Heart right ventricle (tissue), 16 donors: ENCODE measurements at regions not wholly inside any gene's neighbourhood (a gene's known extent, or its start where the extent isn't known, plus 50 kb on each side); places are given as distances from the start of the nearest gene placed in this dataset.

Experiments used
- ATAC-seq, 8 donors: fragments of 200-7000 bp; cut with Tn5 transposase; one replicate each; pipeline ENCODE4 v1.9.1; 2020; ENCODE audit warnings: mild to moderate bottlenecking in 8 of 8, moderate library complexity in 8 of 8, moderate number of reproducible peaks in 1 of 8
- DNase-seq, 2 donors: peaks; one replicate each; pipeline ENCODE4 v3.0.0-alpha.2; 2020
- H3K27ac ChIP-seq, 10 donors: fragments of 200-600 bp; sonication (generic) in 2 of 10; one replicate each; pipeline versions ENCODE4 v1.5.0 to v1.8.0; 2020 to 2022; ENCODE audit warnings: mild to moderate bottlenecking in 3 of 10
- H3K27me3 ChIP-seq, 7 donors: fragments of 200-600 bp; one replicate each; pipeline ENCODE4 v1.8.0; 2021 to 2022; ENCODE audit warnings: mild to moderate bottlenecking in 2 of 7
- H3K36me3 ChIP-seq, 9 donors: fragments of 200-600 bp; sonication (generic) in 1 of 9; one replicate each; pipeline versions ENCODE4 v1.5.0 to v1.8.0; 2020 to 2022; ENCODE audit warnings: mild to moderate bottlenecking in 2 of 9
- H3K4me1 ChIP-seq, 9 donors: fragments of 200-600 bp; sonication (generic) in 1 of 9; one replicate each; pipeline versions ENCODE4 v1.5.0 to v1.8.0; 2020 to 2022; ENCODE audit warnings: mild to moderate bottlenecking in 4 of 9
- H3K4me3 ChIP-seq, 10 donors: fragments of 200-600 bp; sonication (generic) in 2 of 10; one replicate each; pipeline versions ENCODE4 v1.5.0 to v1.8.0; 2020 to 2022; ENCODE audit warnings: mild to moderate bottlenecking in 7 of 10, moderate library complexity in 2 of 10
- H3K9me3 ChIP-seq, 11 donors: fragments of 200-600 bp in 10 of 11; sonication (generic) in 2 of 11; one replicate each; pipeline versions ENCODE4 v1.5.0 to v1.8.0; 2013 to 2022; ENCODE audit warnings: mild to moderate bottlenecking in 2 of 11, control low read depth in 1 of 11, moderate library complexity in 1 of 11
- WGBS, 2 donors: extraction: QIAGEN DNeasy Blood & Tissue Kit; methylation state at CpG; one replicate each; pipeline ENCODE4 v1.1.7; 2013; ENCODE audit warnings: inconsistent platforms in 1 of 2; 5-methylcytosine and 5-hydroxymethylcytosine counted together
- intact Hi-C, 10 donors: fragments of 100-400 bp; cut with DNase I; formaldehyde crosslinking; loops; one replicate each; pipeline versions ENCODE4 v1.11.1 to v1.14.2; 2022
- TF ChIP-seq, protein P1 (sequence below), 9 donors: fragments of 200-600 bp; sonication (generic) in 2 of 9; IDR thresholded peaks; one replicate each; pipeline versions ENCODE4 v1.5.0 to v1.8.0; 2021 to 2022; ENCODE audit warnings: antibody characterized with exemption in 9 of 9, mild to moderate bottlenecking in 5 of 9, moderate library complexity in 1 of 9
- donor health status: Arrhythmogenic right ventricular cardiomyopathy.
- donor health status: ischemic (EF 13 %, LVEDD 7.1; RV severe dilation, severe dysfunction).
- donor health status: healthy with polysubstance abuse.
- donor health status: DM: no; HTN: yes; CAD: no.
- donor health status: DM: no; HTN: no; CAD: no.
- donor health status: ischemic (EF 25% LVEDD 6.9; RV normal size, moderate dysfunction).
- donor health status: ischemic (EF 25% LVEDD 5.7; RV mildly dilated, moderate dysfunction).
- donor health status: healthy.
- donor health status: DM: yes; HTN: yes; CAD: no.
- donor health status: Ischemic cardiomyopathy.
- donor health status: ischemic (EF 35%, LVEDD 5.7; RV mildly dilated, moderate dysfunction).
- donor health status: nonischemic (EF 11% LVEDD 7.7; RV severe dilation, severe dysfunction).
- donor health status: DM: yes; HTN: yes; CAD: no.
- donor health status: PGD.
- donor health status: ischemic (EF 29% LVEDD 5.4; RV normal size, mild dysfunction).
- donor health status: nonischemic (EF 23%, LVEDD 6.1; RV moderate dilation, normal function).

- no peak overlapping the region for H3K27ac ChIP-seq
- 84 to 90% methylated on average over 3 of the region's 3 CpGs for WGBS, 2 donors
- no peak overlapping the region for H3K4me3 ChIP-seq
- H3K27me3 ChIP-seq, result peaks cover 0 to 17% (median 0%) of the 10 kb centered on the region in 7 donors
- TF ChIP-seq, protein P1, sequence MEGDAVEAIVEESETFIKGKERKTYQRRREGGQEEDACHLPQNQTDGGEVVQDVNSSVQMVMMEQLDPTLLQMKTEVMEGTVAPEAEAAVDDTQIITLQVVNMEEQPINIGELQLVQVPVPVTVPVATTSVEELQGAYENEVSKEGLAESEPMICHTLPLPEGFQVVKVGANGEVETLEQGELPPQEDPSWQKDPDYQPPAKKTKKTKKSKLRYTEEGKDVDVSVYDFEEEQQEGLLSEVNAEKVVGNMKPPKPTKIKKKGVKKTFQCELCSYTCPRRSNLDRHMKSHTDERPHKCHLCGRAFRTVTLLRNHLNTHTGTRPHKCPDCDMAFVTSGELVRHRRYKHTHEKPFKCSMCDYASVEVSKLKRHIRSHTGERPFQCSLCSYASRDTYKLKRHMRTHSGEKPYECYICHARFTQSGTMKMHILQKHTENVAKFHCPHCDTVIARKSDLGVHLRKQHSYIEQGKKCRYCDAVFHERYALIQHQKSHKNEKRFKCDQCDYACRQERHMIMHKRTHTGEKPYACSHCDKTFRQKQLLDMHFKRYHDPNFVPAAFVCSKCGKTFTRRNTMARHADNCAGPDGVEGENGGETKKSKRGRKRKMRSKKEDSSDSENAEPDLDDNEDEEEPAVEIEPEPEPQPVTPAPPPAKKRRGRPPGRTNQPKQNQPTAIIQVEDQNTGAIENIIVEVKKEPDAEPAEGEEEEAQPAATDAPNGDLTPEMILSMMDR (IDR thresholded peaks at IDR 0.05), result no peak
- H3K4me1 ChIP-seq, result no peaks in the 10 kb centered on the region
- intact Hi-C loops, result no loop called here
- H3K9me3 ChIP-seq, result no peaks in the 10 kb centered on the region
- DNase-seq (no peak), ATAC-seq (no peak)
- no peaks in the 10 kb centered on the region for H3K36me3 ChIP-seq
Measured at GRCh38 chr6:156545931-156546330, 231.2 kb upstream of the ARID1B start.

- Histone ChIP-seq H3K36me3 (no peaks in the 10 kb centered on the region), H3K4me1 (no peaks in the 10 kb centered on the region), H3K4me3 (no peak overlapping the region), H3K9me3 (no peaks in the 10 kb centered on the region), H3K27me3 (peaks cover 0 to 17% (median 0%) of the 10 kb centered on the region in 7 donors), H3K27ac (no peak overlapping the region)
- 32 to 46% methylated on average over 3 of the region's 3 CpGs for WGBS, 2 donors
- ATAC-seq, result no peak
- no peak for DNase-seq
- TF ChIP-seq, protein P1 (IDR thresholded peaks at IDR 0.05), result no peak
- intact Hi-C loops, result no loop called here
Measured at GRCh38 chr6:156545021-156545420, 232.2 kb upstream of the ARID1B start.

- no peak for ATAC-seq
Measured at GRCh38 chr6:156544046-156544445, 233.1 kb upstream of the ARID1B start.

DNA sequence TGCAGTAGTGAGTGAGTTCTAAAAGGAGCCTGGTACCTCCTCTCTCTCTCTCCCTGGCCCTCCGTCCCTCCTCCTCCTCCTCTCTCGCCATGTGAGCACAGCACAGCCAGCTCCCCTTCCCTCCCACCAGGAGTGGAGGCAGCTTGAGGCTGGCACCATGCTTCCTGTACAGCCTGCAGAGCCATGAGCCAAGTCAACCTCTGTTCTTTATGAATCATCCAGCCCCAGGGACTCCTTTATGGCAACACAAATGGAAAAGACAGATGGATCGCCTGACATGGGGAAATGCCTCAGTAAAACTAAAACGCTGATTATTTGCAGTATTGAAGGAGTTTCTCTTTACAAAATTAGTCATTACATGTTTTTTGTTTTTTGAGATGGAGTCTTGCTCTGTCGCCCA, 233.7 kb upstream of the ARID1B start:
- H3K4me3 ChIP-seq, result no peak overlapping the region
- peaks cover 0 to 17% (median 0%) of the 10 kb centered on the region in 7 donors for H3K27me3 ChIP-seq
- no peak for DNase-seq
- no peak overlapping the region for H3K27ac ChIP-seq
- TF ChIP-seq, protein P1 (IDR thresholded peaks at IDR 0.05), result no peak
- no peaks in the 10 kb centered on the region for H3K4me1 ChIP-seq
- 75% methylated on average over 5 of the region's 5 CpGs for WGBS, 2 donors
- no peaks in the 10 kb centered on the region for H3K36me3 ChIP-seq
- intact Hi-C loops, result no loop called here
- ATAC-seq, result no peak
- no peaks in the 10 kb centered on the region for H3K9me3 ChIP-seq

More at GRCh38 chr6:156544046-156544445, 233.1 kb upstream of the ARID1B start:
- H3K36me3 ChIP-seq, result no peaks in the 10 kb centered on the region
- no peaks in the 10 kb centered on the region for H3K9me3 ChIP-seq
- intact Hi-C loops, result no loop called here
- H3K4me3 ChIP-seq, result no peak overlapping the region
- H3K27me3 ChIP-seq, result peaks cover 0 to 17% (median 0%) of the 10 kb centered on the region in 7 donors
- no peak overlapping the region for H3K27ac ChIP-seq
- WGBS, 2 donors, result 93% methylated on average over 7 of the region's 7 CpGs
- TF ChIP-seq, protein P1 (IDR thresholded peaks at IDR 0.05), result no peak
- no peaks in the 10 kb centered on the region for H3K4me1 ChIP-seq
- DNase-seq, result no peak
